ENCODE measurements at regions not wholly inside any gene's neighbourhood (a gene's known extent, or its start where the extent isn't known, plus 50 kb on each side); places are given as distances from the start of the nearest gene placed in this dataset.

DNA sequence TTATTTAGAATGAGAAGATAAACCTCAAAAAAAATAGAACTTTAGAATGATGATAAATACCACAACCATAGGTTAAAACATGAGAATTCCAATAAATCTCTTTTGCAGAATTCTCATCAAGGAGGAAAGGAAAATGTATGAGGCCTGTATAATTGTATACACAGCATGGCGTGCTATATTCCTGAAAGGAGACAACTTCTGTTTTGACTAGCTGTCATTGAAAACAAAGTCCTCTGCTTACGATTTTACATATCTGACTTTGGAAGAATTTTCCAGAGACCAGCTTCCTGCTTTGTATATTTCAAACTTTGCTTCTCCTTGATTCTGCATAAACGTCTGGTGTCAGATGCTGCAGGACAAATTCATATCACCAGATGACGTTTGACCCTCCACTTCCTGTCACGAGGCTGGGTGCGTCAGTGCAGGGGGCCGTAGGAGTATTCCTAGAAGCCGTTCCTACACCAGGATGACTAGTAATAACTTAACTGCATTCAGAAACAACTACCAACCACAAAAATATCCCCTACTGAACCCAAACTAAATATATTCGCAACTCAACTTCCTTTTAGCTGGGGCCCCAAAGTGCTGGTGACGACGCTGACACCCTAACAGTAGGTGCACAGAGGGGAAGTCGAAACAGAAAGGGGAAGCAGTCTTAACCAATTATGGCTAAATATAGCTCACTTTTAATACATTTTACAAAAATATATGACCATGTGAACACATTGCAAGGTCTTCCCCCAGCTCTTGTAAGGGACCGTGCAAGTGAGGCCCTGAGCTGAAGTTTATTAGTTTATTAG lies 178.6 kb upstream of the INHBA start:
- Histone ChIP-seq H3K9ac (ENCODE audit: insufficient read length) (no peak overlapping the region), H3K36me3 (ENCODE audit: insufficient read depth, low read length) (no peaks in the 10 kb centered on the region), H3K9me3 (ENCODE audit: low read depth, low read length) (no peaks in the 10 kb centered on the region), H3K27ac (no peak overlapping the region), H3K4me3 (no peak overlapping the region)
- no peak for TF ChIP-seq POLR2AphosphoS5 (IDR thresholded peaks at IDR 0.05; ENCODE audit: borderline replicate concordance, low read depth, low read length)
- TF ChIP-seq FOXP2 (optimal IDR thresholded peaks at IDR 0.05; ENCODE audit: control extremely low read depth, extremely low read length, insufficient read depth), result no peak
- TF ChIP-seq EZH2 (IDR thresholded peaks at IDR 0.05), result no peak
- no peak for DNase-seq (ENCODE audit: low read depth, low spot score)

DNA sequence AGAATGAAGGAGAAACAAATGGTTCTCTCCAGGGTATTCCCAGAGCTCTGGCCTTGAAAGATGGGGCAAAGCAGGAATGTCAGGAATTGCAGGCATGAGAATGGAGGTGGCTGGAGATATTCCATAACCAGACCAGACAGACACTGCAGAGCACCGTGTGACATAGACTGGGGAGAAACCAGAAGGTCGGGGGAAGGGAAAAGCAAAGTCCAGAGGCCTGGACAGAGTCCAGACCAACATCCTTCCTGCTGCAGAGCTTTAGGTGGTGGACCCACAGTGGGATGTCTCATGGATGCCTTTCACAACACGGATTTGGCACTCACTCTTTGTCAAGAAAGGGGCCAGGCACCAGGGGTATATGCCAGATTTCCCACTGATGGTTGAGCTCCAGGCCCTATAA lies 177.2 kb upstream of the INHBA start:
- H3K27ac ChIP-seq, result no peak overlapping the region
- H3K4me3 ChIP-seq, result no peak overlapping the region

DNA sequence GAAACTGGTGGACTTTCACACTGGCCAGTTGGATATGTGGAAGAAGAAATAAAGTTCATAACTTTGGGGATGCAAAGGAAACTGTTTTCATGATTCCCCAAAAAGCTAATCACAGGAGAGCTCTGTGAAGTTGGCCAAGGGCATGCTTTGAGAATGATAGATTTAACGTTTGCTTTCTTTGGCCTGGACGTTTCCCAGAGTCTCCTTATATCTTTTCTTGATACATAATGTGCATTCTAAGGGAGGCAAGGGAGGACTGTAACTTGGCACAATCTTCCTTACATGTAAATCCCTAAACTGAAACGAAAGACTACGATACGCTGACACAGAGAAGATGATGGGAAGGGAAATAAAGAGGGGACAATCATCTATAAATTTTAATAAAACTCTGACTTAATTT lies 176.5 kb upstream of the INHBA start:
- H3K9ac ChIP-seq (ENCODE audit: insufficient read length), result no peak overlapping the region
- no peak overlapping the region for H3K4me3 ChIP-seq
- no peaks in the 10 kb centered on the region for H3K36me3 ChIP-seq (ENCODE audit: insufficient read depth, low read length)
- DNase-seq (ENCODE audit: low read depth, low spot score), result no peak
- no peaks in the 10 kb centered on the region for H3K9me3 ChIP-seq (ENCODE audit: low read depth, low read length)
- TF ChIP-seq FOXP2 (optimal IDR thresholded peaks at IDR 0.05; ENCODE audit: control extremely low read depth, extremely low read length, insufficient read depth) (no peak), POLR2AphosphoS5 (IDR thresholded peaks at IDR 0.05; ENCODE audit: borderline replicate concordance, low read depth, low read length) (no peak), EZH2 (IDR thresholded peaks at IDR 0.05) (no peak)
- H3K27ac ChIP-seq, result no peak overlapping the region

More for the DNA sequence above, 177.2 kb upstream of the INHBA start:
- Histone ChIP-seq H3K9ac (ENCODE audit: insufficient read length) (no peak overlapping the region), H3K9me3 (ENCODE audit: low read depth, low read length) (no peaks in the 10 kb centered on the region), H3K36me3 (ENCODE audit: insufficient read depth, low read length) (no peaks in the 10 kb centered on the region)
- TF ChIP-seq POLR2AphosphoS5 (IDR thresholded peaks at IDR 0.05; ENCODE audit: borderline replicate concordance, low read depth, low read length), result no peak
- no peak for TF ChIP-seq EZH2 (IDR thresholded peaks at IDR 0.05)
- DNase-seq (ENCODE audit: low read depth, low spot score), result no peak

DNA sequence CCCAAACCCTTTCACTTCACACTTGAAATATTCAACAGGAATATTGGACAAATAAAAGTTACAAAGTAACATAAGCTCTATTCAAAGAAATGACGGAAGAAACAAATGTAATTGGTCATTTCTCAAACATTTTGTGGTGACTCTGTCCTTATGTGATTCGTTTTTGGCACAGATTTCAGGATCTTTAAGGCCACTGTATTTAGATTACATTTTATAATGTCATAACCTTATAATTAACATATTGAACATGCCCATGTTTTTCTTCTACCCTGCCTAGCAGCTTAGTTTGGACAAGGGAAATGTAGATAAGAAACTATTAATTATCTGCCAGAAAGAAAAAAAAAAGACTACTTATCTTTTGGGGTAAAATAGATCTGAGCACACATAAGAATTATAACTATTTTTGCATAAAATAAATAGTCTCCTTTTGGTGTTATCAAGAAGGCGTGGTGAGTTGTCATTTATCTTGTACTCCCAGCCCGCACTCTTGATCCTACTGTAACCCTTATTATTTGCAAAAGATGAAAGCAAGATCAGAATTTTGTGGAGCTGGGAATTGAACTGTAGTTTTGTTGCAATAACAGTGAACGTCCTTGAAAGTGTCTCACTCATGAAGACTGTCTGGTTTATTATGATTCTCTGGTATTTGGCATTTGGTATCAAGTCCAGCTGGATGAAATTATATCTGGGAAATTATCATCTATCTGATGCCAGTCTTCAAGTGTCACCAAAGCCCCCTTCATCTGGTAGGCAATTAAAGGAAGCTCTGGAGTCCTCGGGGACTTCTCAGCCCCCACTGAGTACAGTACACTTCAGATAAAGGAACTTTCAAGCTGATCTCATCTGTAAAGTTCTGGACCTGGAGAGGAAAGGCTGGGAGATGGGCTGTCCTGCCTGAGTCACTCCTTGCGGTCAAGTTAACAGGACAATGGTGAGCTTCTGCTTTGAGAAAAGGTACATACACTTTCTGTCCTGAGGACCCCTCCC lies 175.7 kb upstream of the INHBA start:
- H3K9ac ChIP-seq (ENCODE audit: insufficient read length), result no peak overlapping the region
- H3K4me3 ChIP-seq, result no peak overlapping the region
- H3K36me3 ChIP-seq (ENCODE audit: insufficient read depth, low read length), result no peaks in the 10 kb centered on the region
- no peak overlapping the region for H3K27ac ChIP-seq
- no peak for DNase-seq (ENCODE audit: low read depth, low spot score)
- TF ChIP-seq EZH2 (IDR thresholded peaks at IDR 0.05), result no peak
- no peak for TF ChIP-seq POLR2AphosphoS5 (IDR thresholded peaks at IDR 0.05; ENCODE audit: borderline replicate concordance, low read depth, low read length)
- no peak for TF ChIP-seq FOXP2 (optimal IDR thresholded peaks at IDR 0.05; ENCODE audit: control extremely low read depth, extremely low read length, insufficient read depth)
- H3K9me3 ChIP-seq (ENCODE audit: low read depth, low read length), result no peaks in the 10 kb centered on the region

DNA sequence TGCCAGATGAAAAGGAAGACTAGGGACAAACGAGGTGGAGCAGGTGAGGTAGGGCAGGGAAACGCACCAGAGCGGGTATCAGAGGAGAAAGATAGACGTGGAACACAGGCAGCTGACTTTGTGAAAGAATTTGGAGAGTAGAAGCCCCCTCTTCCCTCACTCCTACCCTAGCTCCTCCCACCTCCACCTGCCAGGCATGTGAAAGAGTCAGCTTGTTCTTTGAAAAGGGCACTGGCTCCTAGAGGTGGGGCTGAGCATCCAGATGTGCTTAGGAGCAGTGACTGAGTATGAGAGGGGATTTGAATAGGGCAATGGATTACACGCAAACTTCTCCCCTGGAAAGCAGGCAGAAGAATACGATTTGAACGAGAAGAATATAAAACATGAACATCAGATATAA lies 174.2 kb upstream of the INHBA start:
- no peak for DNase-seq (ENCODE audit: low read depth, low spot score)
- no peak overlapping the region for H3K4me3 ChIP-seq
- no peaks in the 10 kb centered on the region for H3K9me3 ChIP-seq (ENCODE audit: low read depth, low read length)
- no peak overlapping the region for H3K27ac ChIP-seq
- TF ChIP-seq FOXP2 (optimal IDR thresholded peaks at IDR 0.05; ENCODE audit: control extremely low read depth, extremely low read length, insufficient read depth) (no peak), EZH2 (IDR thresholded peaks at IDR 0.05) (no peak), POLR2AphosphoS5 (IDR thresholded peaks at IDR 0.05; ENCODE audit: borderline replicate concordance, low read depth, low read length) (no peak)
- H3K9ac ChIP-seq (ENCODE audit: insufficient read length), result no peak overlapping the region
- H3K36me3 ChIP-seq (ENCODE audit: insufficient read depth, low read length), result no peaks in the 10 kb centered on the region

DNA sequence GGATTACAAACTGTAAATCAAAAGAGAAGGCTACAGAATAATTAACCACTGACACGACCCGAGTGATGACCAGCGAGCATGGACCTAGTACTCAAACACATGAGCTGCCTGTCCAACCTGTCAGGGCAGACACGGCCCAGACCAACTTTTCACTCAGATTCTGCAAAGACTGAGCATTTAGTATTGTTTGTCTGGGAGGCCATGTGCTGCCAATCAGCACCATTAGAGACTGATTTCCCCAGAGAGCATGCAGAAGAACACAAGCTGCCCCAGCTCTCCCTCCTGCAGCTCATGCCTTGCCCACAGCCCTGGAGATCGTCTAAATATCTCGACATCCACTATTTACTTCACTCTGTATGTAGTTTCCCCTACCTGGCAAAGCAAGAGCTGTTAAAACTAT lies 172.6 kb upstream of the INHBA start:
- H3K27ac ChIP-seq, result no peak overlapping the region
- TF ChIP-seq FOXP2 (optimal IDR thresholded peaks at IDR 0.05; ENCODE audit: control extremely low read depth, extremely low read length, insufficient read depth), result no peak
- TF ChIP-seq EZH2 (IDR thresholded peaks at IDR 0.05), result no peak
- TF ChIP-seq POLR2AphosphoS5 (IDR thresholded peaks at IDR 0.05; ENCODE audit: borderline replicate concordance, low read depth, low read length), result no peak
- H3K9ac ChIP-seq (ENCODE audit: insufficient read length), result no peak overlapping the region
- no peaks in the 10 kb centered on the region for H3K36me3 ChIP-seq (ENCODE audit: insufficient read depth, low read length)
- H3K4me3 ChIP-seq, result no peak overlapping the region
- DNase-seq (ENCODE audit: low read depth, low spot score), result no peak
- H3K9me3 ChIP-seq (ENCODE audit: low read depth, low read length), result no peaks in the 10 kb centered on the region

DNA sequence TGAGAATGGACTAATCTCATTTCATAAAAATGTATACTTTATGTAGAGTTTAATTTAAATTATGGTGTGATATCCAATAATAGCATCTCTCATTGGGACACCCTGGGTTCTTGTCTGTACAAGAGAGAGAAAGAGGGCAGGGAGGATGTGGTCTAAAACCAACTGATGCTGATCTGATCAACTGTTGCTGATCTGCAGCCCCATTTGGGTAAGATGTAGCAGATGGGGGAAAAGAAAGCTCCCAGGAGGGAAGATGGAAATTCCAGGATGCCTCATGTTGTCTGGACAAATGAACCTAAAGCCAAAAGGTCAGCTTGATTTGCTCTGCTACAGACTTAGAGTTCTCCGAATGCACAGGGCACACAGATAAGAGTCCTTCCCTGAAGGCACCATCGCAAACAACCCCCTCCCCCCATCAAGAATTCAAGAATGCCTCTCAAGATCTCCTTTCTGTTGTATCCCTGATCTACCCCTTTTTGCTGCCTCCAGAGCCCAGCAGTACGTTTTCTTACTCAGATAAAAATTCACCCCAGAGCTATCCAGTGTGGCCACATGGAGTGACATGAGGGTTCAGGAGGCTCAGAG lies 171.4 kb upstream of the INHBA start:
- H3K4me3 ChIP-seq, result no peak overlapping the region
- no peak for DNase-seq (ENCODE audit: low read depth, low spot score)
- no peak overlapping the region for H3K9ac ChIP-seq (ENCODE audit: insufficient read length)
- no peaks in the 10 kb centered on the region for H3K9me3 ChIP-seq (ENCODE audit: low read depth, low read length)
- H3K27ac ChIP-seq, result no peak overlapping the region
- H3K36me3 ChIP-seq (ENCODE audit: insufficient read depth, low read length), result no peaks in the 10 kb centered on the region
- TF ChIP-seq EZH2 (IDR thresholded peaks at IDR 0.05) (no peak), POLR2AphosphoS5 (IDR thresholded peaks at IDR 0.05; ENCODE audit: borderline replicate concordance, low read depth, low read length) (no peak), FOXP2 (optimal IDR thresholded peaks at IDR 0.05; ENCODE audit: control extremely low read depth, extremely low read length, insufficient read depth) (no peak)

DNA sequence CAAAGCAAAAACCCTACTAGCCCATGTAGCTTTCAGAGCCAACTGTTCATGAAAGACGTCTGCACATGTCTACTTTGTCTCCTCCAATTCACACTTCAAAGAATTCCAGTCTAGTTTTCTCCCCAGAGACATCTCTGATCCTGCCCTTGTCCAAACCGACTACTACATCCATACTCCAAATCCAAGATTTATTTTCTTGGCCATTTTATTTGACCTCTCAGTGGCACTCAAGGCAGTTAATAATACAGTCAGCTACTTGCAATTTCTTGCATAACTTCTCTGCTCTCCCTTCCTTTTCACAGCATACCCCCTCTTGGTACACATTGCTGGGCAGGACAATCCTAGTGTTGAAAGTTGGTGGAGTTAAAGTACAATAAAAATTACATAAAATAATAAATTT lies 170.9 kb upstream of the INHBA start:
- no peak overlapping the region for H3K9ac ChIP-seq (ENCODE audit: insufficient read length)
- H3K27ac ChIP-seq, result no peak overlapping the region
- no peaks in the 10 kb centered on the region for H3K36me3 ChIP-seq (ENCODE audit: insufficient read depth, low read length)

More for the DNA sequence above, 170.9 kb upstream of the INHBA start:
- Histone ChIP-seq H3K9me3 (ENCODE audit: low read depth, low read length) (no peaks in the 10 kb centered on the region), H3K4me3 (no peak overlapping the region)
- TF ChIP-seq POLR2AphosphoS5 (IDR thresholded peaks at IDR 0.05; ENCODE audit: borderline replicate concordance, low read depth, low read length) (no peak), FOXP2 (optimal IDR thresholded peaks at IDR 0.05; ENCODE audit: control extremely low read depth, extremely low read length, insufficient read depth) (no peak), EZH2 (IDR thresholded peaks at IDR 0.05) (no peak)
- no peak for DNase-seq (ENCODE audit: low read depth, low spot score)

Data from SK-N-MC (cell line).